SH-SY5Y (cell line): ENCODE measurements at regions not wholly inside any gene's neighbourhood (a gene's known extent, or its start where the extent isn't known, plus 50 kb on each side); places are given as distances from the start of the nearest gene placed in this dataset.

Source experiments
- GATA2 ChIP-seq: IDR thresholded peaks from 2 replicates; pipeline ENCODE4 v1.6.1; 2011; ENCODE audit warnings: mild to moderate bottlenecking, low read depth, low read length
- GATA3 ChIP-seq: IDR thresholded peaks from 2 replicates; pipeline ENCODE4 v1.6.1; 2011; ENCODE audit warnings: low read depth, mild to moderate bottlenecking, low read length, moderate library complexity

- TF ChIP-seq GATA3 (no peak), GATA2 (no peak)
Observed at GRCh38 chr14:82419933-82420332, 886.3 kb upstream of the SEL1L start.

DNA sequence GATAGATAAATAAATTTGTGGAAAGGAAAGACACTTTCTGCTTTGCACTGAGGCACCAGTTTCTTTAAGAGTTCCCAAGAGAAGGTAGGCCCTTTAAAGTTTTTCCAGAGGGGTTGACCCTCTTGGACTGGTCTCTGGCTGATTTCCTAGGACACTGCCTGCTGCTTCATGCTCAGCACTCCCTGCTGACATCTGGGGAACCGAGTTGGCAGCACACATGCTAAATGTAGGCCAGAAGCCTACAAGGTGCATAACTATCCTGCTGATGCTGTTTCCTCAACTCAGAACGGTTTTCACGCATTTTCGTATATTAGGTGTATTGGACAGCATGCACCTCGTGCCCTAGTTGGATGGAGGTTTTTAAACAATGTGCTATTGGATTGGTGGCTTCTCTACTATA lies 887.2 kb upstream of the SEL1L start:
- no peak for TF ChIP-seq GATA2
- no peak for TF ChIP-seq GATA3

DNA sequence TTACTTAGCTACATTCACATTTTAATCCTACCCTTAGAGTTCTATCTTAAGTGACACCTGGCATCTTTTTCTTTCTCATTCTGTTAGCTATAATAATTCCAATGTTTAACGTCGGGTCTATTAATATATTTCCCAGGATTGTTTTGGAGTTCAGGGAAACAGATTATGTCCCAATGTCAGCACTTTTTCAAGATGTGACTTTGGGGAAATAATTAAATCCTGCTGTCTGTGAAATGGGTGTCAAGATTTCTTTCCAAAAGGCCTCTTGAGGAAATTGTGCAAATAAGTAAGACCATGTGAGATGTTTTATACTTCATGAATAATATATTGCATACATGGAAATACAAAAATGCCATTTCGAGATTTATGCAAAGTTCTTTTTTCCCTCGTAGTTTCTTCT lies 887.6 kb upstream of the SEL1L start:
- TF ChIP-seq GATA2 (no peak), GATA3 (no peak)

DNA sequence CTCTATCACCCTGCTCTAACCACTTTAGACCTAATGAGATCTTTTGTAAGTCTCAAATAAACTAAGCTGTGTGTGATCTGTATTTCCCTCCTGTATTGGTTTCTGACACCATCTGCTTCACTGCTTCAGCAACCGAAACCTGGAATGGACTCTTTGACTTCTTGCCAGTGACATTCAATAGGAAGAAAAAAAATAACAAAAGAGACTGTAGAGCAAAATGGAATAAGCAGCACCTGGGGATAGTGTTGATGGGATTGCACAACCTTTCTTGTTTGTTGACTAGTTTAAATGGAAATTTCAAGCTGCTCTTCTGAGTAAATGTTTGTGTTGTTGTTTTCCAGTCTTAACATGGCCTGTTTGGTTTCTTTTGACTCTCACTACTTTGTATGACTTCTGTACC lies 888.6 kb upstream of the SEL1L start:
- TF ChIP-seq GATA2, result no peak
- TF ChIP-seq GATA3, result no peak

DNA sequence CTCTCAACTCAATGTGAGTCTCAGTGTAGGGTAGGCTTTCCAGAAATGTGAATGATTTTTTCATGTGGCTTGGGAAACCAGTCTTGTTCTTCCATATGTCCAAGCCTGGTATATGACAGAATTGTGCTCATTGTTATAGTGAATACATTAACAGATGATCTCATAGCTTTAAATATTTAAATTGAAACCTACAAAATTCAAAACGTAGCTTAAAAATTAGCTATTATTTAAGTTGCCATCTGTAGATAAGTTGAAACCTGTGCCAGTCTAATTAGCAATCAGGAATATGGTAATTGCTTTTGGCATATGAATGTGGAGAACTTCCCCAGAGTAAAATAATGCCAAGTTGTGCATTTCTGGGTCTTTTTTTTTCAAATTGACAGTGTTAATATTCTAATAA lies 891.6 kb upstream of the SEL1L start:
- TF ChIP-seq GATA2 (no peak), GATA3 (no peak)

- no peak for TF ChIP-seq GATA2
Observed at GRCh38 chr14:82431031-82431430, 897.4 kb upstream of the SEL1L start.

GRCh38 chr14:82432301-82433105 lies 898.9 kb upstream of the SEL1L start:
- no peak for TF ChIP-seq GATA2
- TF ChIP-seq GATA3, result no peak

DNA sequence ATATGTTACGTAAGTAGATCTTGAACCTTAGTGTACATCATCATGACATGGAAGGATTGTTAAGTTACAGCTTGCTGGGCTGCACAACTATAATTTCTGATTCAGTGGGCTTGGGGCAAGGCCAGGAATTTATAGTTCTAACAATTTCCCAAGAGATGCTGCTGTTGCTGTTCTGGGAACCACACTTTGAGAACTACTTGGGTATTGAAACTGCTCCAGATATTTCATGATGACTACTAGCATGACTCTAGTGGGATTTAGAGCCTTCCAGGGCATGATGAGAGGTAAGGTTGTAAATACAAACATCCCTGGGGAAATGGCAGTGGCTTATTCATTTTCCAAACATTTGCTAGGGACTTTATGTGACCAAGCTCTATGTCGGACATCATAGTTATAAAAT lies 904.8 kb upstream of the SEL1L start:
- TF ChIP-seq GATA3 (no peak), GATA2 (no peak)

- no peak for TF ChIP-seq GATA3
- TF ChIP-seq GATA2, result no peak
Observed at GRCh38 chr14:82441270-82441669, 907.6 kb upstream of the SEL1L start.

GRCh38 chr14:82445810-82446570 lies 912.3 kb upstream of the SEL1L start:
- no peak for TF ChIP-seq GATA2
- TF ChIP-seq GATA3, result no peak

GRCh38 chr14:82447586-82447985 lies 913.9 kb upstream of the SEL1L start:
- TF ChIP-seq GATA2 (no peak), GATA3 (no peak)

GRCh38 chr14:82449926-82450468 lies 916.3 kb upstream of the SEL1L start:
- TF ChIP-seq GATA3 (no peak), GATA2 (no peak)

GRCh38 chr14:82451675-82452074 lies 918.0 kb upstream of the SEL1L start:
- no peak for TF ChIP-seq GATA2
- no peak for TF ChIP-seq GATA3

GRCh38 chr14:82482345-82482744 lies 948.7 kb upstream of the SEL1L start:
- TF ChIP-seq GATA3 (no peak), GATA2 (no peak)

GRCh38 chr14:82488473-82488872 lies 954.8 kb upstream of the SEL1L start:
- no peak for TF ChIP-seq GATA2
- no peak for TF ChIP-seq GATA3
